ENCODE measurements at regions not wholly inside any gene's neighbourhood (a gene's known extent, or its start where the extent isn't known, plus 50 kb on each side); places are given as distances from the start of the nearest gene placed in this dataset.

DNA sequence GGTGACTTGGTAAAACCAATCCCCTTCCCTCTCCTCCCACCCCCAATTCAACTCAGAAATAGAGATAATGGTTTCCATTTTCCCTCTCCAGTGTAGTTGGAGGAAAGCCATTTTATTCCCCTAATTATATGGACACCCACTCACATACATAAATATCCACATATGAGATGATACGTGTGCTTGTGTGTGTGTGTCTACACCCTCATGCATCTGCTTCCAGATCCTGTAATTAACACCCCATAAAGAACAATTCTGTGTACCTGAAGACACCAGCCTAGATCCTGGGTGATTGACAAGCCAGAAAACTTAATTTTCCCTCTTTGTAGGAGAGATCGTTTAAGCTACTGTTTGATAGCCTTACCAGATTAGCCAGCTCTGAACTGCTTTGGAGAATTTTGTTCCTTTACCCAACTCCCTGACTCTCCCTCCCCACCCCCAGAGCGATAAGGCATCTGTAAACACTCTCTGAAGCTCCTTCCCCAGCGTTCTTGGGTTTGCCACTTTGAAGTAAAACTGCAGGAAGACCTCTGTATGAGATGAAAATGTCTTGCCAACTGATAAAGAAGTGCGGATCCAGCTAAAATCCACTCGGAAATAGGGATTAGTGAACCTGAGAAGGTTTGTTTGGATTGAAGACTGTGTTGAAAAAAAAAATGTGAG, 175.7 kb downstream of the RGS9 start:
- Histone ChIP-seq H3K27me3 (no peaks in the 10 kb centered on the region), H3K4me3 (no peak overlapping the region), H3K27ac (no peak overlapping the region), H3K9me3 (no peaks in the 10 kb centered on the region), H3K4me1 (no peaks in the 10 kb centered on the region), H3K36me3 (no peaks in the 10 kb centered on the region)
- DNase-seq (no peak), ATAC-seq (no peak)
- WGBS (ENCODE audit: insufficient coverage, low coverage, low lambda C conversion rate, missing lambda C conversion rate), result 23% methylated on average over 6 of the region's 6 CpGs
- intact Hi-C loops (cut with DNase I), result no loop called here
- TF ChIP-seq POLR2A (IDR thresholded peaks at IDR 0.05), result no peak
- TF ChIP-seq, protein P1, sequence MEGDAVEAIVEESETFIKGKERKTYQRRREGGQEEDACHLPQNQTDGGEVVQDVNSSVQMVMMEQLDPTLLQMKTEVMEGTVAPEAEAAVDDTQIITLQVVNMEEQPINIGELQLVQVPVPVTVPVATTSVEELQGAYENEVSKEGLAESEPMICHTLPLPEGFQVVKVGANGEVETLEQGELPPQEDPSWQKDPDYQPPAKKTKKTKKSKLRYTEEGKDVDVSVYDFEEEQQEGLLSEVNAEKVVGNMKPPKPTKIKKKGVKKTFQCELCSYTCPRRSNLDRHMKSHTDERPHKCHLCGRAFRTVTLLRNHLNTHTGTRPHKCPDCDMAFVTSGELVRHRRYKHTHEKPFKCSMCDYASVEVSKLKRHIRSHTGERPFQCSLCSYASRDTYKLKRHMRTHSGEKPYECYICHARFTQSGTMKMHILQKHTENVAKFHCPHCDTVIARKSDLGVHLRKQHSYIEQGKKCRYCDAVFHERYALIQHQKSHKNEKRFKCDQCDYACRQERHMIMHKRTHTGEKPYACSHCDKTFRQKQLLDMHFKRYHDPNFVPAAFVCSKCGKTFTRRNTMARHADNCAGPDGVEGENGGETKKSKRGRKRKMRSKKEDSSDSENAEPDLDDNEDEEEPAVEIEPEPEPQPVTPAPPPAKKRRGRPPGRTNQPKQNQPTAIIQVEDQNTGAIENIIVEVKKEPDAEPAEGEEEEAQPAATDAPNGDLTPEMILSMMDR (IDR thresholded peaks at IDR 0.05), result no peak

GRCh38 chr17:65311261-65311660, 174.1 kb downstream of the RGS9 start:
- intact Hi-C loops (cut with DNase I), result no loop called here
- peak in 1 of 4 donors; percentile 10 for ATAC-seq
- Histone ChIP-seq H3K4me1 (no peaks in the 10 kb centered on the region), H3K4me3 (no peak overlapping the region), H3K27ac (no peak overlapping the region), H3K9me3 (no peaks in the 10 kb centered on the region), H3K27me3 (no peaks in the 10 kb centered on the region), H3K36me3 (no peaks in the 10 kb centered on the region)
- WGBS (ENCODE audit: insufficient coverage, low coverage, low lambda C conversion rate, missing lambda C conversion rate), result 66% methylated on average over 2 of the region's 5 CpGs
- TF ChIP-seq, protein P1 (IDR thresholded peaks at IDR 0.05), result no peak
- no peak for TF ChIP-seq POLR2A (IDR thresholded peaks at IDR 0.05)
- DNase-seq, result no peak

DNA sequence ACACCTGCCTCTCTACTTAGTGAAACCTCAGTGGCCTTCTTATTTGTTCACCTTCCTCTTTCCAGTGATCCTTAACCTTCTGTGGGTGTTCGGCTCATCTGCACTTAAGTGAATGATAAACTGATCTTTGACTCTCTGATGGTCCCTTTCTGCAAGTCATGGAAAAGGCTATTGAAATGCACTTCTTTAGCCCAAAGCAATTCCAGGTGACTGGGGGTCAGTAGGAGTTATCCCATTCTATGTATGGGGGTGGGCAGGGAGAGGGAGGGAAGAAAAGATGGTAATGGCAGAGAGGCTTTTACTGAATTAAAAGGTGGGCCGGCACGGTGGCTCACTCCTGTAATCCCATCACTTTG, 170.8 kb downstream of the RGS9 start:
- no peak for TF ChIP-seq POLR2A (IDR thresholded peaks at IDR 0.05)
- TF ChIP-seq, protein P1 (IDR thresholded peaks at IDR 0.05), result no peak
- Histone ChIP-seq H3K4me1 (no peaks in the 10 kb centered on the region), H3K9me3 (no peaks in the 10 kb centered on the region), H3K4me3 (no peak overlapping the region), H3K36me3 (no peaks in the 10 kb centered on the region), H3K27ac (no peak overlapping the region), H3K27me3 (no peaks in the 10 kb centered on the region)
- intact Hi-C loops (cut with DNase I), result no loop called here
- 65% methylated on average over 3 of the region's 3 CpGs for WGBS (ENCODE audit: insufficient coverage, low coverage, low lambda C conversion rate, missing lambda C conversion rate)
- no peak for ATAC-seq
- DNase-seq, result no peak

DNA sequence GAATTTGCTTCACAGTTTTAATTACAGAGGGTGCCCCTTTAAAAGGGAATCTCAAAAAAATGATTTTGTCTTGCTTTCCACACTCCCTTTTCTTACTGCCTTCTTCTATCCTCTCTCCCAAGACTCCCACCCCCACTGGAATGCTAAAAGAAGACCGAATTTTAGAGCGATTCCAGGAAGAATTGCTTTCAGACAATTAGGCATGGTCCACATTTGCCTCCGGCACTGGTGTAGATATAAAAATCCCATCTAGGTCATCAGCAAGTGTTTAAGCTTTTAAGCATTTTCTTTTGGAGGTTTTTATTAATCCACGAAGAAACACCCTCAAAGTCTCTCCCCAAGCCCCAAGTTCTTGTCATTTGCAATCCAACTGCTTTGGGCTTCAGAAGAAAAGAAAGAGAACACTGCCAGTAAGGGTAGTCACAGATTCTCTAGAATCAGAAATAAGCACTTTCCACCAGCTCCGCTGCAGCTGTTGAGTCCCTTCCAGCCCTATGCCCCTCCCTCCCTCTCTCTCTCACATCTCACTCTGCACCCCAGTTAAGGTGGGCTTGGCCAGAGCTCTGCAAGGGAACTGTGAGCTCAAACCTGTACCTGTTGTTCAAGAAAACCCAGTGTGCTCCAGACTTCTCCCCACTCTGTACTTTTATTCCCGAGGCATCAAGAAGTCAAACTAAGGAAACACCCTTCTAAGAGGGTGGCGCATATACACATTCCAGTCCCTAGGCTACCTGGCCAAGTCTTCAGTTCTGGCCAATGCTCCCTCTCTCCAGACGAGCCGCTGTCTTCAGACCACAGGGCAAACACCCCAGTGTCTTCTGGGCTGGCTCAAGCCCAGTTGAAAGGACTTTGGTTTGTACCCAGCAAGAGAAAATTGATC, 170.2 kb downstream of the RGS9 start:
- Histone ChIP-seq H3K4me3 (no peak overlapping the region), H3K4me1 (no peaks in the 10 kb centered on the region), H3K27me3 (no peaks in the 10 kb centered on the region), H3K9me3 (no peaks in the 10 kb centered on the region), H3K27ac (no peak overlapping the region), H3K36me3 (no peaks in the 10 kb centered on the region)
- no peak for TF ChIP-seq POLR2A (IDR thresholded peaks at IDR 0.05)
- TF ChIP-seq, protein P1 (IDR thresholded peaks at IDR 0.05), result no peak
- ATAC-seq (no peak), DNase-seq (no peak)
- 51% methylated on average over 7 of the region's 9 CpGs for WGBS (ENCODE audit: insufficient coverage, low coverage, low lambda C conversion rate, missing lambda C conversion rate)
- intact Hi-C loops (cut with DNase I), result no loop called here

Measured in right lobe of liver (tissue), 6 donors.